Hypothalamus (tissue), 51 donors: ENCODE measurements at regions not wholly inside any gene's neighbourhood (a gene's known extent, or its start where the extent isn't known, plus 50 kb on each side); places are given as distances from the start of the nearest gene placed in this dataset.

ENCODE experiments used
- DNase-seq, 51 donors: peaks; one replicate each; lab custom pipeline; 2025; lab: John Stamatoyannopoulos, UW

DNA sequence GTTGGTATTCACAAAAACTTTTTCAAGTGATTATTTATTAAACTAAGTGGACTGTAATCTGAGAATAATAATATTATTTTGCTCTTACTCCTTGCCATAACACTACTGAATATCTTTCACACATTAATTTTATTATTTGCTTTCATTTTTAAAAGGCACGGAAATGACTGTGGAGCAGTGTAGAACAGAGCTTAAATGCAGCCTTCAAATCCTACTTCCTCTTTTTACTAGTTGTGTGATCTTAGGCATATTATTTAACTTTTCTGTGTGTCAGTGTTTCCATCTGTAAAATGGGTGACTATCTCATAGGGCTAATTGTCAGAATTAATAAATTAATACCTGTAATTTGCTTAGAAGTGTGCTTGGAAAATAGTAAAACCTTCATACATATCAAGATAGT lies 55.5 kb upstream of the SLC8A1 start:
- DNase-seq = no peak

DNA sequence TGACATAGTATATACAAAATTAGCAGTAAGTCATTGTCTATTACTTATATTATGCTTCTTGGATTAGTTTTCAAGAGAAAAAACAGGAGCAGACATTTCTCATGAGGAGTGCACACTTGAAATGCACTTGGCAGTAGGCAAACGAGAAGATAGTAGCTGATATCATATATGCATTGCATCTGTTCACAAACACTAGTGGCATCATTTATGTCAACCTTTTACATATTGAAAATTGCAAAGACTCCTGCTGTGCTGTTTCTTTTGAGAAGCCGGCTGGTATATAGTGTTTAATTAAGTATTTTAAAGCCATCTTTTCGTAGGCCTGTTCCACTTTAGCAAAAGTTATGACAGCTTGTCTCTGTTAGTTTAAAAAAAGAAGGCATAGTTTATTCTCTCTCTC lies 58.4 kb upstream of the SLC8A1 start:
- DNase-seq = no peak

DNA sequence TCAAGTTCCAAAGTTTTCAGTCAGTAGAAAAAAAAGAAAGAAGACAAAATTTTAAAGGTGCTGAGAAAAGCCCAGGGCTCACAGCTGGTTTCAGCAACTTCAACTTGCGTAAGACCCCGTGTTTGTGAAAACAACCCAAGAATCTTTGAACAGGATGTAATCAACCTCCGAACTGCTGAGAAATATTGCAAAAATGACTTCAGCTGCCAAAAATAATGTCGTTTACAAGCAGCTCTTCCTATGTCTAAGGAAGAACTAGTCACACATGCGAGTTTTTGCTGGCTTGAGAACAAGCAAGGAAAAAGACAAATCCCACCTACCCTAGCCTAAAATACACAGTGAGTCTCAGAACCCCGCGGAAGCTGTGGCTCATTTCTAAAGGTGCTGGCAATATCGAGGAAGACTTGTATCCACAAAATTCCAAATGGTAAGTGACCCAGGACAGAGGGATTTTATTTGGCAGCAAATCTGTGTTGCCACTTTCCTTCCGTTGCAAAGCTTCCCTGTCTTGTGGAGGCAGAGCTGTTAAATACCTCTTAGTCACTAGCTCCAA lies 59.8 kb upstream of the SLC8A1 start:
- peak in 1 of 51 donors; percentile 12 for DNase-seq

DNA sequence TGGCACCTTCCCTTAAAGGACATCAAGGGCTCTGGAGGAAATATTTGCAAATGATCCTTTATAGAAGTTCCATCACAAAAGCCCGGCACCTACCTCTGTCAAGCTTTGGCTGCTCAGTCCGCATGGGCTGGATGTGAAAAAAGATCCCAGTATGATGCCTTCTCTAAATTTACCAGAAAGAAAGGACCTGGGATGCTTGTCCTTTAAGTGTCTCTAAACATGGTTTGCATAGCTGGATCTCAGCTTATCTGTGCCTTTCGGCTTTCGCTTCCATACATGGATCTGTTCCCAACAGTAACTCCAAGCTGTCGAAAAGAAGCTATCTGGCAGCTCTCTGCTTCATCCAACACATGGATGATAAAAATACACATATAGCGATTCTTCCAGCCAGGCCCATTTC lies 60.4 kb upstream of the SLC8A1 start:
- no peak for DNase-seq

DNA sequence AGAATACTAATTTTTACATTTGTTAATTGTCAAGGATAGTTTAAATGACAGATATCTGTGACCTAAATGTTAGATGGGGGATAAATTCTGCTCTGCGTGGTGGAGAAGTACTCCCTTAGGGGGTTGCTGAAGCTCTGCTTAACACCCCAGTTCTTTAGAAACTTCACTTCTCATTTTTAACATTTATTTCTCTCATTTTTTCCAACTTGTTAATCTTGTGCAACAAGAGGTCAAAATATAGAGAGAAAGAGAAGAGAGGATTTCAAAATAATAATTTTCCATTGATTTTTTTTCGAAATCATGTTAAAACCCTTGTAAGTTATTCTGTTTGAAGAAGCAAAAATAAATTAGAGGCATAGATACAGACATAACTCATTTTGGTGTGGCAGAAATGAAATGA lies 61.3 kb upstream of the SLC8A1 start:
- DNase-seq = no peak

DNA sequence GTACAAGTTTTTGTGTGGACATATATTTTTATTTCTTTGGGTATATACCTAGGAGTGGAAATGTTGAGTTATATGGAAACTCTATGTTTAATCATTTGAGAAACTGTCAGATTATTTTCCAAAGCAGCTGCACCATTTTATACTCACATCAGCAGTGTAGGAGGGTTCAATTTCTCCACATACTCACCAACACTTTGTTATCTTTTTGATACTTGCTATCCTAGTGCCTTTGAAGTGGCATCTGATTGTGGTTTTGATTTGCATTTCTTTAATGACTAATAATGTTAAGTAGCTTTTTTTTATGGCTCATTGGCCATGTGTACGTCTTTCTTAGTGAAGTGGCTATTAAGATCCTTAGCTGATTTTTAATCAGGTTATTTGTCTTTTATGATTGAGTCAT lies 64.7 kb upstream of the SLC8A1 start:
- DNase-seq = no peak

DNA sequence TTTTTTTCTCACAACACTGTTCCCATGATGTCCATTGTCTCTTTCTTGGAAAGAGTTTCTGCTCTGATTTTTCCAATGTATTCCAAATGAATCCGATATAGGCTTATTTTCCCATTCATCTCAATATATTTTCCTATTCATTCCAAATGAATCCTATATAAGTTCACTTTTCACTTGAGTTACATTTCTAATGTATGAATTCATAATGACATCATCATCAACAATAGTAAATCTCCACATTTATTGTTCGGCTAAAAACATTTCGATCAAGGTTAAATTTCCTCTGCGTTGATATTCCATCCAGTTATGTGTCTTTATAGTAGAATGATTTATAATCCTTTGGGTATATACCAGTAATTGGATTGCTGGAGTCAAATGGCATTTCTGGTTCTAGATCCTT lies 76.7 kb upstream of the SLC8A1 start:
- DNase-seq = no peak

DNA sequence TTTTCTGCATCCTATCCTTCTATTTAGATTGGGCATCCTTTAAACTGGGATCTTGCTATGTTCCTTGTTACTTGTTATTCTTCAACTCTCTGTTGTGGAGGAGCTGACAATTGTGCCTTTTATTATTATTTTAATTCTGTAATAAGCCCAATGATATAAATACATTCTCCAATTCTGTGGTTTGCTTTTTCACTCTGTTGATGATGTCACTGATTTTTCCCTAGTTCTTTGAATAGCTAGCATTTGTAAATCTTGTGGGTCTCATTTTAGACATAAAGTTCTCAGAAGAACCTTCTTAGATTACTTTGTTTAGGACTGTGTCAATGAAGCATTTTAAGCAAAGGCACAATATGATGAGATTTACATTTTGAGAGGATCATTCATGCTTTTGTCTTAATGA lies 79.5 kb upstream of the SLC8A1 start:
- DNase-seq = no peak

DNA sequence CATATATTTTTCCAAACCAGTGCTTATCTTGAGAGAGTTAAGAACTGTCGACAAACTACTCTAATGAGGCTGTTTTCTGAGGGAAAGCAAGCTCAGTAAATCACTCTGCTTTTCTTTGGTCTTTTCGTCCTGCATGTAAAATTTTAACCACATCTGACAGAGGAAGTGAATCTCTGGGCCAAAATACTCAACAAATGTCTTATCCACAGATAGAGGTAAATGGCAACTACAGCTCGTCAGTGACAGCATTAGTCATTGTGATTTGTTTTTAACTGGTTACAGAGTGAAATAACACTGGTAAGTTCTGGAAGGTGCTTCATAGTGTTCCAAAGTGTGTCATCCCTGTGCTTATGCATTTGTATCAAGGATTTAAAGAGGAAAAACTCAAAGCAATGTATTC lies 82.6 kb upstream of the SLC8A1 start:
- no peak for DNase-seq

DNA sequence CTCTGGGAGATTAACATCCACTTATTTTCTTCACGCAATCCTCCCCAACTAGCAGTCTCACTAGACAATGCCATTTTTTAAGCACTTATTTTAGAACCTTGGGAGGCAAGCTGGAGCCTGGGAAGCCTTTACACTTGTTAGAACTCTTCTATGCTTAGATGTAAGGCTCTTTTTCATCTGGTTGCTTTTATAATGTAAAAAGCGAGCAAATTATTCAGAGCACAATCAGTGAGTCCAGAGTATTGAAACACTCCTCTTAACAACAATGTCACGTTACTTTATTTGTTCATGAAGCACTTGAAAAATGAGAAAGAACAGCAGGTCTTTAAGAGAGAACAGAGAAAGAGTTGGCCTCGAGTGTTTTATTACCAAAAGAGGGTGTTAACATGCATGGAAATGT lies 84.1 kb upstream of the SLC8A1 start:
- DNase-seq = no peak

DNA sequence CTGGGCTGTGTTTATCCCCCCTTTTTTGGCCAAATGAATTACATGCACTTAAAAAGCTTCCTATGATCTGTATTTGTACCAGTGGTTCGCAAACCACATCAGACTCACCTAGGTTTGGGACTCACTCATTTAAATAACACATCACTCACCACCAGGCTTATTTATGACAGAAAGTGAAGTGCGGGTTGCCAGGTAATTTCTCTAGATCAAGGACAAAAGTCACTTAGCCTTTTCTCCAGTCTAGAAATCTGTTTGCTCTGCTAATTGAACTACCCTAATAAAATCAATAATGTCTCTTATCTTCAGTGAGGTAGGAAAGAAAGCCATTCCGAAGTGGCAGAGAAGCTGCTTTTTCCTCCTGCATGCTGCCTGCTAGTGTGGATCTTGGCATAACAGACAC lies 88.1 kb upstream of the SLC8A1 start:
- no peak for DNase-seq

DNA sequence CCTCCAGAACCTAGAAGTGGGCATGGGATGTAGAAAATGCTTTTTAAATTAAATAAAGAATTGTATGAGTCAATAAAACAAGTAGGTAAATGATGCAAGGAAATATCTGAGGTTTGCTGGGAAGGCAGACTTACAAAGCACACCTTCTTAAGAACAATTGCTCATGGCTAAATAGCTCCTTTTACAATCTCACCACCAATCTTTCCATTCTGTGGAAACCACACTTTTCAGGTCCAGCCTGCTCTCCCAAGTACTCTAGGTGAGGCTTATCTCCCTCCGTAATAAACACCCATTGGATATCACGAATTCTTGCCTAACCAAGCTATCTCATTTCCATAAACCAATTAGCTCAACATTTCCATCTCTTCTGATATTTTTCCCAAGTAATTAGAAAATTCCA lies 91.5 kb upstream of the SLC8A1 start:
- DNase-seq = no peak

DNA sequence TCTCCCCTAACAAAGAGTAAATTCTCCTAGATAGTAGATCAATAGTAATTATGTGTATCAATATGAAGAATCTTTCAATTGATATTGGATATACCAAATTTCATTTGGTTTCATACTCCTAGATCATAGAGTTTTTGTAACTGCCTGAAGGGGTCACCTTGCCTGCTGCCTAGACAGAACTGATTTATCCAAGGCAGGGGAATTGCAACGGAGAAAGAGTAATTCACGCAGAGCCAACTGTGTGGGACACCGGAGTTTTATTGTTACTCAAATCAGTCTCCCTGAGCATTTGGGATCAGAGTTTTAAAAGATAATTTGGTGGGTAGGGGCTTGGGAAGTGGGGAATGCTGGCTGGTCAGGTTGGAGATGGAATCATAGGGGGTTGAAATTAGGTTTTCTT lies 92.2 kb upstream of the SLC8A1 start:
- DNase-seq = no peak

DNA sequence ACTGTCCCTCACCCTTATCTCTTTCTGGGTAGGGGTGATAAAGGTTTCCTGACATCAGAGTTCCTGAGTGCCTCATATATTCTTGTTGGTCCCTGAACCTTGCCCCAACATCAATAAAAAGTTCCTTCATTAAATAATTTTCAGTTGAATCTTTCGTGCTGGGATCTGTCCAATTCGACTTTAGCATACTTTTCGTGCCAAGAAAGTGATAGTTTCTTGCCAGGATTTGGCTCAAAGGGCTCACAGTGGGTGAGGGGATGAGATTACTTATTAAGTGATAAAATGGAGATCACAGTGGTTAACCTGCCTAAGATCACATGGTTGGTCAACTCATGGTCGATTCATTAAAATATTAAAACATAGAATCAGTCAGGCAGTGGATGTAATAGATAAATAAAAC lies 93.8 kb upstream of the SLC8A1 start:
- DNase-seq = no peak

DNA sequence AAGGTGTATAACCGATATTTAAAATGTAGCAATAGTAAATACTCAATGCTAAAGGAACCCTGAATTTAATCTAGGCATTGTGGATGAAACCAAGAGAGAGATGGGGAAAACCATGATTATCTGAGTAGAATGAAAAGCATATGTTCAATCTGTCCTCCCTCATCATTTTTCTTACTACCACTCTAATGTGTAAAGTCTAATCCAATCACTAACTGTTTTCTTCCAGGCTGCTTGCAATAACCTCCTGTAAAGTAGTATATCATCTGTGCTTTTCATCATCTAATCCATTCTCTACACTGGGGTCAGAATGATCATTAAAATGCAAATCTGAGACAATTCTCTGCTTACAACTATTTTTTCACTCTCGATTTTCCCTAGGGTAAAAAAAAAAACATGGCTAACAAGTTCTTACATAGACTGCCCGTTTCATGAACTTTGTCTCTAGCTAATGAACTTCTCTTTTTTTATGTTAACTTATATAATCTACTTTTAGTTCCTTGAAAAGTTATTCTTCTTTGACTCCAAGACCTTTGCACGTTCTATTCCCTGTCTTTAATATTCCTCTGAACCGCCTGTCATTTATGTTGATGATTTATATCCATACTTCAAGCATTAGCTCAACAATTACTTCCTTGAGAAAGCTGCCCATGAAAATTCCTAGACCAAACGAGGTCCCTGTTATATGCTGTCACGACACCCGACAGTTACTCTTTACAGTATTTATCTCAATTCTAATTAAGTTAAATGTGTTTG lies 94.7 kb upstream of the SLC8A1 start:
- DNase-seq = no peak

DNA sequence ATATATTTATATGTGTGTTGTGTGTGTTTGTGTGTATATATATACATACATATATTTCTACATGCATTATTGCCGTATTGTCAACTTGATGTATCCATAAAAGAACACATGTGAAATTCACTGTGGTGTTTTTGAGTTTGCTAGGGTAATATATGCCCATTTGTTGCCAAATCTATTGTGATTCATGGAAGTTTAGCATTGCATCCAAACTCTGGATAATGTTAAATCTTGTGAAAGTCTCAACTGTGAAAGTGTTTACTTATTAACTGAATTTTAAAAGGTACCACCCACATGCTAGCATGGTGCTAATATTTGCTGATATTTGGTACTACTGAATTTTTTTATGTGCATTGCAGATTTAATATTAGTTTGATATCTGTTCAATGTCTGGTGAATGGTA lies 96.6 kb upstream of the SLC8A1 start:
- DNase-seq = no peak

DNA sequence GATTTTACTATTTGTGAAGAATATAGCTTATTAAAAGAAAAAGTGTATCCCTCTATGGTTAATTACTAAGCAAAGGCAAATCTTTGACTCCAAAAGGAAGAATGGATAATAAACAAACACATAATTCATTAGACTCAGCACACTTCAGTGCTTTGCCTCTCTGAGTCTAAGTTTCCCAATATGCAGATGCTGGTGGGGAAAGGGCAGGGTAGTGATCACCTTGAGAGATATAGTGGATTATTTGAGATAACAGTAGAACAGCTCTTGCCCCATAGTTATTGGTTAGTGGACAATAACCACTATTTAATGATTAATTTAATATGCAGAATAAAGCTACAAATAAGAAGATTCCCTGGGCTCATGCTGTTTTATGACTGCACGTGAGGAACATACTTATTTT lies 98.2 kb upstream of the SLC8A1 start:
- DNase-seq = no peak

DNA sequence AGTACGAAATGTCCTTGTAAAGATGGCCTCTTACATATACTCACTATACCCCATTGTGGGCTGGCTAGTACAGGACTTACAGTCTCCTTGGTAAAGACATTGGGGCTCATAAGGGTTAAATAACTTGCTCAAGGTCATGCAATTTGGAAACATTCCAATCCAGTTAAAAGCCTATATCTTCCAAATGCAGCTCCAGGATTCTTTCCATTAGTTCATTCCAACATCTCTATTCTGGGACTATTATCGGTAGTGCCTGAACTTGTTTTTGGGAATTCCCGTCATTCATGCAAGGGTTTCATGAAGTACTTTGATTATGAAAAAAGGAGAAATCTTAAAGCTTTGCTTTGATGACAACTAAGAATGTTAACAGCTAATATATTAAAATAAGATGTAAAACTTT lies 99.2 kb upstream of the SLC8A1 start:
- no peak for DNase-seq

DNA sequence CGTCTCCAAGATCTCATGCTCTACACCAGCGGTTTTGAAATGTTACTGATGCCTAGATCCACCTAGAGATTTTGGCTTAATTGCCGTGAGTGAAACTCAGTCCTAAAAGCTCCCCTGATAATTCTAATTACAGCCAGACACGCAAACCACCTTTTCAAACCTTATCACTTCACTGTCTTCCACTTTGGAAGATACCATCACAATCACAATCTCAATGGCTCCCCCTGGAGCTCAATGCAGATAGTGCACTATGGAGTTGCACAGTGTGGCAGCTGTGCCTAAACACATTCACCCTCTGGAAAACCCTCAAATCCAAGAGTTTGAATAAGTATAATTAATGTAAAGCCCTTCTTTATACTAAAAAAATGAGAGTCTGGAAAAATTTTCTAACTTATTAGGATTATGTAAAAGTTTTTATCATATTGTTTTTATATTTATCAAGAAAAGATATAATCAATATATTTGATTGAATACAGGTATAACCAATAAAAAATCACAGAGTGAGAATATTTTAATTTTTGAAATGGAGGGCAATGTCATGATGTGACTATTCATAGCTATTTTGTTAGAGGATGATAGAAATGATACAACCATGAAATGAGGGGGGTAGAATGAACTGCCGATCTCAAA lies 102.9 kb upstream of the SLC8A1 start:
- DNase-seq = peak in 23 of 51 donors; percentile 0 to 47 (median 7)

DNA sequence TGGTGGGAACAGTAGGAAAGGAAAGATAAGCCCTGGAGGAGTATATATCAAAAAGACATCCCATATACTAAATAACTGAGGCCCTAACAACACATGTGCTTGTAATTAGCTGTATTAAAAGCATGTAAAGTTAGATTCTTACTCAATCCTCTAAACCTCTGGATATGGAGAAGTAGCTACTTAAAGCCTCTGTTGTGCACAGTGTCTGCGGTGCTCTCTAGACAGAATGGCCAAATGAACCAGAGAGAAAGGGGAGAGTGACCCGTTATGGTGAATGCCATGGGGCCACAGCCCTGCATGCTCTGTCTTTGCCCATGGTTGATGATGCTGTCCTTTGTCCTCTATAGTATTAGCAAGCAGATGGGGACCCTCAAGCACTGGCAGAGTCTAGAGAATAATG lies 104.4 kb upstream of the SLC8A1 start:
- DNase-seq = no peak

DNA sequence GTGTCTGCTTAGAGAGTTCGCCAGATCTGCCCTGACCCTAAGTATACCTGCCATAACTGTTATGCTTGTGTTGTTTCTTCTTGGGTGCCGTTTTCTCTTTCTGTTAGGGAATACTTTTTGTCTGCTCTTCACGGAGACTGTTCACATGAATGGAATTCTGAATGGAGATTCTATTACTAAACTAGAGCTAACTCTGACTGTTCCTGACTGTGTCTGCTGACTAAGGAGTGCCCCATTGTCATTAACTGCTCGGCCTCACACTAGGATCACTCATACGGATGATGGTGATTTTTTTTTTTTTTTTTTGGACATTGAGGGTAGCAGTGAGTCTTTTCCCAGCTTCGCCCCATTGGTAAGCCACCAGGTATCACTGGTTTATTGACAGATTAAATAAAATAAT lies 104.8 kb upstream of the SLC8A1 start:
- DNase-seq = no peak

DNA sequence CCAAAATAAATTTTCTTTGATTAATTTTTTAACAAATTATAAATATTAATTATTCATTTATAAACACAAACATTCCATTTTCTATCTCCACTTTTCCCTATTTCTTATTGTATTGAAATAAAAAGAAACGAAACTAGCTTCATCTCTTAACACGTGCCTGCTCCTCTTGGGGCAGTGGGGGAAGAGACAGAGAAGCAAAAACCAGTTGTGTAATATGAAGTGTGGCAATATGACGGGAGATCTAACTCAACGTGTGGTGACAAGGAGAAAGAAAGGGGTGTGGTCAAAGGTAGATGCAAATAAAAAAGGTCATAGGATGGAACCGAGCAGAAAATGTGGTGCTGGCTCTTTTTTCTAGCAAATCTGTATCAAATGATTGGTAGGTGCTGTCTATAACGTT lies 106.9 kb upstream of the SLC8A1 start:
- DNase-seq = no peak

DNA sequence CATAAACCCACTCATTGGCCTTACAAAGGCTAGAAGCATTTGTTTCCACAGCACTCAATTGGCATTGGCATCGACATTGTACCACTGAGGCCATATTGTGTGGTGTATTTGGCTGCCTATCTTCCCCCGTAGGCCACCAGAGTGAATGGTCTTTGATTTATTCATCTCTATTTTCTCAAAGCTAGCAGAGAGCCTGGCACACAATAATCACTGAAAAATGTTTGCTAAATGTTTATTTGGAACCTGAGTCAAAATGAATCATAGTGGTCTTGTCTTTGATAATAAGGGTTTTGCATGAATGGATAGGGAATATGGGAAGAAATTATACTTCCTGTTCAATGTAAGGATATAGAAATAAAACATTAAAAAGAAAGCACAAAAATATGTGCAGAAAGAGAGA lies 107.3 kb upstream of the SLC8A1 start:
- no peak for DNase-seq
